IgD-negative memory B cell (primary cell): ENCODE measurements at regions not wholly inside any gene's neighbourhood (a gene's known extent, or its start where the extent isn't known, plus 50 kb on each side); places are given as distances from the start of the nearest gene placed in this dataset.
"Not testable (repeated sequence)": the region's sequence is repeated elsewhere in the genome, so short reads cannot be mapped to it uniquely, and the experiment has no call there.

Experiments used
- H3K27ac Mint-ChIP-seq, 3 donors: one replicate each; pipeline ENCODE4 v1.8.0; 2020 to 2022; ENCODE audit warnings: mild to moderate bottlenecking in 3 of 3, mixed read lengths in 3 of 3, moderate library complexity in 1 of 3
- H3K27me3 Mint-ChIP-seq: one replicate; pipeline ENCODE4 v1.8.0; 2021; ENCODE audit warnings: mixed read lengths
- H3K36me3 Mint-ChIP-seq: one replicate; pipeline ENCODE4 v1.8.0; 2020; ENCODE audit warnings: mild to moderate bottlenecking, mixed read lengths
- H3K4me1 Mint-ChIP-seq, 3 donors: one replicate each; pipeline ENCODE4 v1.8.0; 2020 to 2022; ENCODE audit warnings: mixed read lengths in 3 of 3, mild to moderate bottlenecking in 1 of 3
- H3K4me3 Mint-ChIP-seq, 4 donors: one replicate each; pipeline ENCODE4 v1.8.0; 2020 to 2022; ENCODE audit warnings: mild to moderate bottlenecking in 4 of 4, mixed read lengths in 4 of 4, moderate library complexity in 3 of 4
- H3K9me3 Mint-ChIP-seq, 3 donors: one replicate each; pipeline ENCODE4 v1.8.0; 2020 to 2021; ENCODE audit warnings: mixed read lengths in 3 of 3, mild to moderate bottlenecking in 1 of 3

DNA sequence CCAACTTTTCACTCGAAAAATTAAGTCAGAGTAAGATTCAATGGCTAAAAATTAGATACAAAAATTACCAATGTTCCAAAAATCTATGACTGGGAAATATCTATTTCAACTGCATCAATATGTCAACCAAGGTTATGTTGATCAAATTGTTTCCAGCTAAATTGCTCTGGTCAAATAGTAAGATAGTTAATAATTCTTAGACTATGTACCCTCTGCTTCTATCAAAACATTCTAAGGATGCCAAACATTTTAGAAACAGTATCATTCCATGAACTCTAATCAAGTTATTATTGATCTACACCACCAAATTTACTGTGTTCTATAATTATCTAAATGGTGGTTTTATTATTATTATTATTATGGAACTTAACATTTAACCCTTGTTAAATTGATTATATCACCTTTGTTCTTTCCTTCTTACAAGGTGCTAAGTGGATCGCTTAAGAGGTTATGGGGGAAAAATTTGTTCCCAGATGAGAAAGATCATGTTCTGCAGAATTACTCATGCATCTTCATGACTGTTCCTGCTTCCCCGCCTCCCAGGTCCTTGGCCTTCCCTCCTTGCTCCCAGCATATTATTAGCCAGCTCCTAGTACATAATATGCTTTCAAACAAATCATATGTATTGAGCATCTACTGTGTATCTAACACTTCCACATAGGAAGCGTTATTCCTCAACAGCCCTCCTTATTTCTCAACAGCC is 240.5 kb upstream of the KRR1 start:
- peaks cover under 1% of the 10 kb centered on the region for H3K27me3 Mint-ChIP-seq

GRCh38 chr12:75750716-75751306 is 239.4 kb upstream of the KRR1 start:
- Mint-ChIP-seq H3K9me3 (peaks cover 0 to 2% (median 0%) of the 10 kb centered on the region in 3 donors), H3K36me3 (no peaks in the 10 kb centered on the region), H3K27ac (no peak overlapping the region), H3K4me1 (no peaks in the 10 kb centered on the region), H3K27me3 (peaks cover 1% of the 10 kb centered on the region), H3K4me3 (no peak overlapping the region)

More for the DNA sequence above, 240.5 kb upstream of the KRR1 start:
- Mint-ChIP-seq H3K4me3 (no peak overlapping the region), H3K4me1 (no peaks in the 10 kb centered on the region), H3K9me3 (peaks cover 0 to 2% (median 0%) of the 10 kb centered on the region in 3 donors), H3K36me3 (no peaks in the 10 kb centered on the region), H3K27ac (no peak overlapping the region)

- not testable (repeated sequence) for H3K4me1 Mint-ChIP-seq, H3K4me3 Mint-ChIP-seq, H3K9me3 Mint-ChIP-seq, H3K36me3 Mint-ChIP-seq, H3K27me3 Mint-ChIP-seq, H3K27ac Mint-ChIP-seq
These were observed 237.6 kb upstream of the KRR1 start for GRCh38 chr12:75748990-75749389.

DNA sequence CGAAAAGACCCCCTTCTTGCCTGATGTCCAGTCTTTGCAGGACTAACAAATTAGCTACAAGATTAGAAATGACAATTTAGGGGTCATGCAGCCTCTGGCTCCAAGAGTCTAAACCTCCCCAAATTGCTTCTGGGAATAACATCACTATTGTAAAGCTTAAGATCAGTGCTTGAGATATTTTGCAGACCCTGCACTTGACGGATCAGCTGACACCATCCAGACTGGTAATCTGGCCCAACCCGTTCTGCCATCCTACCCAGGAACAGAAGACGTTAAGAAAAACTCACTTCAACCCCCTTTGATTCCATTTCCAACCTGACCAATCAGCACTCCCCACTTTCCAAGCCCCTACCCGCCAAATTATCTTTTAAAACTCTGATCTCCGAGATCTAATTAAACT is 236.7 kb upstream of the KRR1 start:
- peaks cover 1% of the 10 kb centered on the region for H3K27me3 Mint-ChIP-seq
- peak overlapping the region in 2 of 4 donors; percentile 4 to 8 for H3K4me3 Mint-ChIP-seq
- H3K36me3 Mint-ChIP-seq = no peaks in the 10 kb centered on the region
- H3K27ac Mint-ChIP-seq = no peak overlapping the region
- H3K4me1 Mint-ChIP-seq = no peaks in the 10 kb centered on the region
- peaks cover 0 to 2% (median 0%) of the 10 kb centered on the region in 3 donors for H3K9me3 Mint-ChIP-seq

GRCh38 chr12:75747572-75748021 is 236.2 kb upstream of the KRR1 start:
- no peak overlapping the region for H3K4me3 Mint-ChIP-seq
- H3K4me1 Mint-ChIP-seq = no peaks in the 10 kb centered on the region
- peaks cover 0 to 2% (median 0%) of the 10 kb centered on the region in 3 donors for H3K9me3 Mint-ChIP-seq
- H3K27me3 Mint-ChIP-seq = peaks cover 4% of the 10 kb centered on the region
- H3K36me3 Mint-ChIP-seq = no peaks in the 10 kb centered on the region
- no peak overlapping the region for H3K27ac Mint-ChIP-seq

GRCh38 chr12:75746621-75747020 is 235.2 kb upstream of the KRR1 start:
- Mint-ChIP-seq H3K4me3 (no peak overlapping the region), H3K27ac (no peak overlapping the region), H3K27me3 (peaks cover 4% of the 10 kb centered on the region), H3K9me3 (peaks cover 0 to 2% (median 0%) of the 10 kb centered on the region in 3 donors), H3K4me1 (no peaks in the 10 kb centered on the region), H3K36me3 (no peaks in the 10 kb centered on the region)

GRCh38 chr12:75744607-75745256 is 233.3 kb upstream of the KRR1 start:
- Mint-ChIP-seq H3K9me3 (peaks cover 0 to 2% (median 0%) of the 10 kb centered on the region in 3 donors), H3K4me3 (no peak overlapping the region), H3K27me3 (peaks cover 4% of the 10 kb centered on the region), H3K27ac (no peak overlapping the region), H3K4me1 (no peaks in the 10 kb centered on the region), H3K36me3 (no peaks in the 10 kb centered on the region)

DNA sequence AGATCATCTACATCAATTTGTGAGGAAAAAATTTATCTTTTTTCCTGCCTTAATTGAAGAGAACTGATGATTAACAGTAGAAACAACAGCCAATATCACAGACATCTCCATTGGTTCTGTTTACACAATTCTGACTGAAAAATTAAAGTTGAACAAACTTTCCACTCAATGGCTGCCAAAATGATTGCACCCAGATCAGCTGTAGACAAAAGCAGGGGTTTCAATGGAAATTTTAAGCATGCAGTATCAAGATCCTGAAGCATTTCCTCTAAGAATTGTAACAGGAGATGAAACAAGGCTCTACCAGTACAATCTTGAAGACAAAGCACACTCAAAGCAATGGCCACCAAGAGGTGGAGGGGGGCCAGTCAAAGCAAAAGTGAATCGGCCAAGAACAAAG is 231.6 kb upstream of the KRR1 start:
- no peak overlapping the region for H3K27ac Mint-ChIP-seq
- H3K27me3 Mint-ChIP-seq = peaks cover 4% of the 10 kb centered on the region
- no peaks in the 10 kb centered on the region for H3K36me3 Mint-ChIP-seq
- no peak overlapping the region for H3K4me3 Mint-ChIP-seq
- no peaks in the 10 kb centered on the region for H3K9me3 Mint-ChIP-seq
- H3K4me1 Mint-ChIP-seq = no peaks in the 10 kb centered on the region

- no peaks in the 10 kb centered on the region for H3K9me3 Mint-ChIP-seq
- peaks cover 4% of the 10 kb centered on the region for H3K27me3 Mint-ChIP-seq
- H3K4me3 Mint-ChIP-seq = no peak overlapping the region
- H3K36me3 Mint-ChIP-seq = no peaks in the 10 kb centered on the region
- no peaks in the 10 kb centered on the region for H3K4me1 Mint-ChIP-seq
- no peak overlapping the region for H3K27ac Mint-ChIP-seq
These were observed 230.6 kb upstream of the KRR1 start for GRCh38 chr12:75742048-75742447.

DNA sequence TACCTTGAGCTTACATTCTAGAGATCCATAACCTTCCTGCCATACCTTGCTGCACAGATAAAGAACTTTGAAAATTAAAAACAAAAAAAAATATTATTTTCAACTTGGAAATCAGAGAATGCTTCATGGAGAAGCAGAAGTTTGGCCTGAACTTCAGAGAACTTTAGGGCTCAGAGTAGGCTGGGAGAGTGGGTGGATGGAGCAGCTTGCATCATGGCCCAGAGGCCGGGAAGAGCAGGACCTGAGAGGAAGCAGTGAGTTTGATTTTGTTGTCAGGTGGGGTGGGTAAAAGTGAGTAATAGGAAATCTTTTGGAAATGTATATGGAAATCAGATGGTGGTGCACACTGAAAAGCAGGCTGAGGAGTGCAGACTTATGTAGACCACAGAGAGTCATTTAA is 228.5 kb upstream of the KRR1 start:
- H3K36me3 Mint-ChIP-seq = no peaks in the 10 kb centered on the region
- peaks cover 3% of the 10 kb centered on the region for H3K27me3 Mint-ChIP-seq
- H3K4me3 Mint-ChIP-seq = no peak overlapping the region
- H3K27ac Mint-ChIP-seq = no peak overlapping the region
- H3K4me1 Mint-ChIP-seq = no peaks in the 10 kb centered on the region
- H3K9me3 Mint-ChIP-seq = no peaks in the 10 kb centered on the region

DNA sequence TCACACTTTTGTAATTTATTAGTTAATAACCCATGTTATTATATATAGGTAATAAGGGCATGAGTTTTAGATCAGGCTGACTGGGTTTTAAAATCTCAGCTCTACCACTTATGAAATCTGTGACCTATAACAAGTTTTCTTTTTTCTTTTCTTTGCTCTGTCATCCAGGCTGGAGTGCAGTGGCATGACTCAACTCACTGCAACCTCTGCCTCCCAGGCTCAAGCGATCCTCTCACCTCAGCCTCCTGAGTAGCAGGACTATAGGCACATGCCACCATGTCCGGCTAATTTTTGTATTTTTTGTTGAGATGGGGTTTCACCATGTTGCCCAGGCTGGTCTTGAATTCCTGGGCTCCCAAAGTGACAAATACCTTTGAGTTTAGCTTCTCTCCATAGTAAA is 227.7 kb upstream of the KRR1 start:
- H3K4me1 Mint-ChIP-seq, H3K4me3 Mint-ChIP-seq, H3K9me3 Mint-ChIP-seq, H3K27me3 Mint-ChIP-seq, H3K27ac Mint-ChIP-seq, H3K36me3 Mint-ChIP-seq: not testable (repeated sequence)

- no peaks in the 10 kb centered on the region for H3K4me1 Mint-ChIP-seq
- no peak overlapping the region for H3K27ac Mint-ChIP-seq
- no peak overlapping the region for H3K4me3 Mint-ChIP-seq
- no peaks in the 10 kb centered on the region for H3K9me3 Mint-ChIP-seq
- no peaks in the 10 kb centered on the region for H3K36me3 Mint-ChIP-seq
- H3K27me3 Mint-ChIP-seq = peaks cover 3% of the 10 kb centered on the region
These were observed 227.1 kb upstream of the KRR1 start for GRCh38 chr12:75738486-75738885.

GRCh38 chr12:75735853-75736252 is 224.4 kb upstream of the KRR1 start:
- Mint-ChIP-seq H3K27me3 (no peaks in the 10 kb centered on the region), H3K36me3 (no peaks in the 10 kb centered on the region), H3K4me1 (no peaks in the 10 kb centered on the region), H3K9me3 (no peaks in the 10 kb centered on the region), H3K4me3 (no peak overlapping the region), H3K27ac (no peak overlapping the region)

GRCh38 chr12:75728826-75729225 is 217.4 kb upstream of the KRR1 start:
- no peaks in the 10 kb centered on the region for H3K36me3 Mint-ChIP-seq
- peaks cover 2% of the 10 kb centered on the region for H3K27me3 Mint-ChIP-seq
- no peak overlapping the region for H3K27ac Mint-ChIP-seq
- no peak overlapping the region for H3K4me3 Mint-ChIP-seq
- H3K9me3 Mint-ChIP-seq = peaks cover 0 to 1% (median 0%) of the 10 kb centered on the region in 3 donors
- H3K4me1 Mint-ChIP-seq = no peaks in the 10 kb centered on the region

GRCh38 chr12:75727577-75727976 is 216.2 kb upstream of the KRR1 start:
- Mint-ChIP-seq H3K4me1 (no peaks in the 10 kb centered on the region), H3K27me3 (peaks cover 2% of the 10 kb centered on the region), H3K27ac (no peak overlapping the region), H3K9me3 (peaks cover 0 to 1% (median 0%) of the 10 kb centered on the region in 3 donors), H3K4me3 (no peak overlapping the region), H3K36me3 (no peaks in the 10 kb centered on the region)
